LNCAP (cell line): ENCODE measurements at regions not wholly inside any gene's neighbourhood (a gene's known extent, or its start where the extent isn't known, plus 50 kb on each side); places are given as distances from the start of the nearest gene placed in this dataset.

Experiments
- TF ChIP-seq, protein P1 (sequence below): fragments of 450-650 bp; IDR thresholded peaks from 2 replicates; pipeline ENCODE4 v1.5.1; 2017; ENCODE audit warnings: mild to moderate bottlenecking

DNA sequence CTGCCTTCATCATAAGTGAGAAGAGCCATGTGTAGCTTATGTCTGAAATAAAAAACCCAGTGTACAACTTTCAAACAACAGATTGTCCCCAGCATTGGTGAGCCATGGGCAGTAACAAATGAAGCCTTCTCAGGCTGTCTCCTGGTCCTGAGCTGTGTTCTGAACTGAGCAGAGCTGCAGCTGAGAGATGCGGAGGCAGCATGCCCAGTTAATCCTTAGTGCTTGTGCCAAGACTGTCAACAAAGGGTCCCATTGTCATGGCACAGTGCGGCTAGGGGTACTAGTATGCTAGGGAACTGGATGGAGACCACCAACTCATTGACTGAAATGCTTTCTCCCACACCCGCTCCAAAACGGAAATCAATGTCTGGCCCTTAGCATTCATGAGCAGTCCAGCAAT is 154.3 kb downstream of the RMST start:
- TF ChIP-seq, protein P1, sequence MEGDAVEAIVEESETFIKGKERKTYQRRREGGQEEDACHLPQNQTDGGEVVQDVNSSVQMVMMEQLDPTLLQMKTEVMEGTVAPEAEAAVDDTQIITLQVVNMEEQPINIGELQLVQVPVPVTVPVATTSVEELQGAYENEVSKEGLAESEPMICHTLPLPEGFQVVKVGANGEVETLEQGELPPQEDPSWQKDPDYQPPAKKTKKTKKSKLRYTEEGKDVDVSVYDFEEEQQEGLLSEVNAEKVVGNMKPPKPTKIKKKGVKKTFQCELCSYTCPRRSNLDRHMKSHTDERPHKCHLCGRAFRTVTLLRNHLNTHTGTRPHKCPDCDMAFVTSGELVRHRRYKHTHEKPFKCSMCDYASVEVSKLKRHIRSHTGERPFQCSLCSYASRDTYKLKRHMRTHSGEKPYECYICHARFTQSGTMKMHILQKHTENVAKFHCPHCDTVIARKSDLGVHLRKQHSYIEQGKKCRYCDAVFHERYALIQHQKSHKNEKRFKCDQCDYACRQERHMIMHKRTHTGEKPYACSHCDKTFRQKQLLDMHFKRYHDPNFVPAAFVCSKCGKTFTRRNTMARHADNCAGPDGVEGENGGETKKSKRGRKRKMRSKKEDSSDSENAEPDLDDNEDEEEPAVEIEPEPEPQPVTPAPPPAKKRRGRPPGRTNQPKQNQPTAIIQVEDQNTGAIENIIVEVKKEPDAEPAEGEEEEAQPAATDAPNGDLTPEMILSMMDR = no peak

DNA sequence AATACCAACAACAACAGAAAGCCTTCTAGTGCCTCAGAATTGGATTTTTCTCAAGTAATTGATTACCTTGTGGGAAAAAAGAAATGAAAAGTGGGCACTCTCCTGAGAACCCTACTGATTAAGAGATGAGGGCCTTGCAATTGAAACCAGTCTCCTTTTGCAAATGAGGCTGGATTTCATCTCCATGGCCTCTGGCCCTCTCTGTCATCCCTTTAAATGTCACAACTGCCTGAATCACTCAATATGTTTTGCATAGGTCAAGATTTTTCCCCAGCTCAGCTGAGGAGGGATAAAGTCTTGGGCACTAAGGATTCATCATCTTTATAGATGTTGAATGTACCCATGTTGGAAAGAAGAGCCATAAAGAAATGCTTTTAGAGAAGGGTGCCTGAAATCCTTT is 166.4 kb downstream of the RMST start:
- TF ChIP-seq, protein P1 = no peak

DNA sequence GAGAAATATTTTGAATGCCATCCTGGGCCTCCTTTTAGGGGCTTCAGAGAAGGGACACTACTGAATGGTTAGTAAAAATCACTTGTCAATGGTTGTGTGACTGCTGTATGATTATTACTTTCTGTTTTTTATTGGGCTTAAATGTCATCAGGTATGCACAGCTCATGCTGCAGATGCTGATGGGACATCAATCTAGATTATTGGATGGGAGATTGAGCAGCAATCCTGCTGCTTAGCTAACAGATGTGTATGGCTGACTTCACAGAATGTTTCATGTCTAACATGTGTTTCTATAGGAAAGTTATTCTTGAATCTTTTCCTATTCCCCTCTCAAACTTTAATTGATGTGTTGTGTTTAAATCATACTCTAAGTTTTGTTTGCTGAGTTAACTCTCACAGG is 166.8 kb downstream of the RMST start:
- TF ChIP-seq, protein P1 = no peak

DNA sequence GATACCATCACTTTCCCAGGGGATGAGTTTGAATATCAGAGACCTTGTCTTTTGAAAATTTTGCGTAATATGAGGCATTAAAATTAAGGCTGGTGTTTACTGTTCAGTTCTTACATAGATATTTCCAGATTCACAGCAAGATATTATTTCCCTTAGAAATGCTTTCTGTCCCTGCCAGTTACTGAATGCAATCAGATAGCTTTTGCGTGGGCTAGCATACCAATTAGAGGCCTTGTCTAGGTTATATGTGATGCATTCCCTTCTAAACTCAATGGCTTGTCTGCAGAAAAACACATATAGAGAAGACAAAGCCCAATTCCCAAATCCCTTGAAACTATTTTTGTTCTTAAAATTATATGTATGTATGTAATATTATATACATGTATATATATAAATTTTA is 167.8 kb downstream of the RMST start:
- TF ChIP-seq, protein P1 = no peak

DNA sequence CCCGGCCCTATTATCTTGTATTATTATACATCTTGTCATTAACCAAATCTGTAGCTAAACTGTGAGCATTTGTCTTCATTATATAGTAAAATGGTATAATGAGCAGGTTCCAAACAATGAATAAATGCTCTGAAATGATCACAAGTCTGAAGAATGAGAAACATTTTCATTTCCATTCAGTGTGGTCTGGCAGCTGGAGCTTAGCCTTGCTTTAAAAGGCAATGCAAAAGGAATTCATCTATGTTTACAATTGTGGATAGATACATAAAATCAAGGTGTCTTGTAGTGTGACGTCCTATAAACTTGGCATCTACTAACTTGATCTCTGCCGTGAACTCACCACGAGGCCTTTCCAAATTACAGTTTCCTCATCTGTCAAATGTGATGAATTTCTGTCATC is 168.3 kb downstream of the RMST start:
- TF ChIP-seq, protein P1 = no peak

DNA sequence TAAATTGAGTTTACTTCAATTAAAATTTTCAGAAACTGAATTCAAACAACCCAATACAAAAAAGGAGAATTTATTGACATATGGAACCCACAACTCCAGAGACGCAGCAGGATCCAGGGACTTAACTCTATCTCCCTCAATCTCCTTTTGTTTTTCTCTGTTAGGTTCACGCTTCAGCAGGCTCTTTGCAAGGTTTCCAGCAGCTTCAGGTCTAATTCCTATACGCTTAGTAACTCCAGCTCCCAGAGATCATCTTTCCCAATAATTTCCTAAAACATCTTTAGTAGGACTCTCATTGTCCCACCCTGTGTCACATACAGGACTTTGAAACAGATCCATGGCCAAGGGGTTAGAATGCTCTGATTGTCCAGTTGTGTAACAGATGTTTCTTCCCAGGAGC is 175.2 kb downstream of the RMST start:
- TF ChIP-seq, protein P1 = no peak

DNA sequence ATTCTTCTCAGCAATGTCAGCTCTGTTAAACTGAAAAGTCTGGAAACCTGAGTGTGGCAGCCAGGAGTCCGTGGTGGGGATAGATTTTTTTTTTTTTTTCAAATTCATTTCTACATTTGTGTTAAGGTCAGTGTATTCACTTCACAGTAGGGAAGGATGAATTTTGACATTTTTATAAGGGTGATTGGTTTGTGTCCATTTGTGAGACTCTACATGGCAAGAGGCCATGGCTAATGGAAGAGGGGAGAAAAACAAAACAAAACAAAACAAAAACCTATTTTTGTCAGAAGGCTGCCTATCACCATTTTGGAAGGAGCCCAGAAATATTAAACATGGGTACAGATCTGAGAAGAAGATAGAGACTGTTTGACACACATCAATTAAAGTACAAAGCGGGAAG is 176.1 kb downstream of the RMST start:
- TF ChIP-seq, protein P1 = no peak

DNA sequence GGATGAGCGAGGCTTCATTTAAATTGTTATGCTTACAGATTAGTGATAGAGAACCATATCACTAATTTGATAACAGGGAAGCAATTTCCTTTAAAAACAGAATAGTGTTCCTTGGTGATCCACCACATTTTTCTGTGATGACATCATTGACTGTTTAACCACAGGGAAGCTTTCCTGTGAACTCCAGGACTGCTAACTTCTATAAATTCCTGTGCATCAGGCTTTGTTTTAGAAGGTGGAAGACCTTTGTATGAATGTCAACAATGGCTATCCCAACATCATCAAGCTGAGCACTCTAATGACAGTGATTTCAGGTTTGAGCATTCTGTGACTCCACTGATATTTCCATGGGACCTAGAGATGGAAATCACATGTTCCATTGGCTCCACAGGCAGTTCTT is 177.1 kb downstream of the RMST start:
- TF ChIP-seq, protein P1 = no peak
